DMS114 treated with DMSO at 0.1 percent for 48 hours (cell line): ENCODE measurements at regions not wholly inside any gene's neighbourhood (a gene's known extent, or its start where the extent isn't known, plus 50 kb on each side); places are given as distances from the start of the nearest gene placed in this dataset.
"Not testable (repeated sequence)": the region's sequence is repeated elsewhere in the genome, so short reads cannot be mapped to it uniquely, and the experiment has no call there.

ENCODE experiments used
- DNase-seq: peaks from one replicate; lab custom pipeline; 2025; ENCODE audit not compliant: unreplicated experiment; lab: John Stamatoyannopoulos, UW

GRCh38 chr21:28487455-28488070 is 505.1 kb downstream of the LTN1 start:
- DNase-seq: no peak

- DNase-seq: no peak
Observed at GRCh38 chr21:28485301-28486022, 507.2 kb downstream of the LTN1 start.

GRCh38 chr21:28483301-28484035 is 509.2 kb downstream of the LTN1 start:
- DNase-seq: no peak

GRCh38 chr21:28482657-28483056 is 510.0 kb downstream of the LTN1 start:
- no peak for DNase-seq

GRCh38 chr21:28480470-28480869 is 512.2 kb downstream of the LTN1 start:
- no peak for DNase-seq

- no peak for DNase-seq
Observed at GRCh38 chr21:28473530-28474220, 519.0 kb downstream of the LTN1 start.

- not testable (repeated sequence) for DNase-seq
Observed at GRCh38 chr21:28472543-28472942, 520.1 kb downstream of the LTN1 start.

- no peak for DNase-seq
Observed at GRCh38 chr21:28464988-28465387, 527.7 kb downstream of the LTN1 start.

GRCh38 chr21:28464095-28464494 is 528.6 kb downstream of the LTN1 start:
- DNase-seq: no peak

GRCh38 chr21:28459193-28459592 is 533.5 kb downstream of the LTN1 start:
- no peak for DNase-seq

- DNase-seq: no peak
Observed at GRCh38 chr21:28458446-28458845, 534.2 kb downstream of the LTN1 start.

GRCh38 chr21:28455253-28455600 is 537.5 kb downstream of the LTN1 start:
- DNase-seq: no peak

GRCh38 chr21:28454564-28455252 is 538.0 kb downstream of the LTN1 start:
- no peak for DNase-seq

GRCh38 chr21:28447462-28447861 is 545.2 kb downstream of the LTN1 start:
- no peak for DNase-seq

GRCh38 chr21:28445141-28445830 is 547.4 kb downstream of the LTN1 start:
- DNase-seq: no peak

GRCh38 chr21:28444557-28444956 is 548.1 kb downstream of the LTN1 start:
- no peak for DNase-seq

- no peak for DNase-seq
Observed at GRCh38 chr21:28444111-28444510, 548.6 kb downstream of the LTN1 start.

- no peak for DNase-seq
Observed at GRCh38 chr21:28442624-28443023, 550.1 kb downstream of the LTN1 start.

GRCh38 chr21:28442085-28442484 is 550.6 kb downstream of the LTN1 start:
- no peak for DNase-seq

GRCh38 chr21:28439788-28440187 is 552.9 kb downstream of the LTN1 start:
- no peak for DNase-seq
